Ovary (tissue), 7 donors: ENCODE measurements at regions not wholly inside any gene's neighbourhood (a gene's known extent, or its start where the extent isn't known, plus 50 kb on each side); places are given as distances from the start of the nearest gene placed in this dataset.
"Not testable (repeated sequence)": the region's sequence is repeated elsewhere in the genome, so short reads cannot be mapped to it uniquely, and the experiment has no call there.

ENCODE experiments used
- DNase-seq, 5 donors: peaks; one replicate each; pipeline ENCODE4 v3.0.0-alpha.2; 2019 to 2020
- H3K27ac ChIP-seq, 2 donors: fragments of 200-600 bp; one replicate each; pipeline versions ENCODE4 v1.5.1 to v1.8.0; 2019 to 2022
- H3K27me3 ChIP-seq: fragments of 200-600 bp; one replicate; pipeline ENCODE4 v1.8.0; 2022
- H3K36me3 ChIP-seq: fragments of 200-600 bp; sonication (generic); one replicate; pipeline ENCODE4 v1.5.1; 2019
- H3K4me1 ChIP-seq: one replicate; pipeline ENCODE4 v1.8.1; 2013; ENCODE audit warnings: mild to moderate bottlenecking, moderate library complexity; ENCODE audit not compliant: insufficient read depth
- H3K4me3 ChIP-seq: fragments of 200-600 bp; sonication (generic); one replicate; pipeline ENCODE4 v1.5.1; 2017
- H3K9me3 ChIP-seq, 2 donors: fragments of 200-600 bp in 1 of 2; sonication (generic) in 1 of 2; one replicate each; pipeline versions ENCODE4 v1.5.1 to v1.8.1; 2013 to 2019; ENCODE audit warnings: mild to moderate bottlenecking in 1 of 2, moderate library complexity in 1 of 2
- CTCF ChIP-seq, 3 donors: fragments of 450-650 bp in 2 of 3; fragments of 200-600 bp in 1 of 3; IDR thresholded peaks; one replicate each; pipeline versions ENCODE4 v1.5.1 to v1.8.0; 2016 to 2022; ENCODE audit warnings: antibody characterized with exemption in 3 of 3, mild to moderate bottlenecking in 1 of 3
- EP300 ChIP-seq: sonication (generic); formaldehyde crosslinking; IDR thresholded peaks from one replicate; pipeline ENCODE4 v1.6.1; 2017; ENCODE audit warnings: antibody characterized with exemption
- POLR2A ChIP-seq: fragments of 450-650 bp; IDR thresholded peaks from one replicate; pipeline ENCODE4 v1.6.1; 2017; ENCODE audit warnings: antibody characterized with exemption, mild to moderate bottlenecking, moderate library complexity
- WGBS, 3 donors: extraction: QIAGEN DNeasy Blood & Tissue Kit in 1 of 3; methylation state at CpG; one replicate each; pipeline versions ENCODE4 v1.1.5 to v1.1.7; 2013 to 2017; 5-methylcytosine and 5-hydroxymethylcytosine counted together
- intact Hi-C, 4 donors: fragments of 100-400 bp; cut with DNase I; formaldehyde crosslinking; loops; one replicate each; pipeline versions ENCODE4 v1.11.0 to v1.15.1; 2022 to 2023
- donor health status: DM: no; HTN: no; CAD: no; lungs with moderate emphysema.
- donor health status: DM: no; HTN: no; CAD: no.
- donor health status: Bipolar disorder and iron deficiency.
- donor health status: DM: no; HTN: no; CAD: no.
- donor health status: DM: yes; HTN: yes; CAD: no.

- no peak for TF ChIP-seq POLR2A
- no peak for TF ChIP-seq EP300
- no peak for TF ChIP-seq CTCF (IDR thresholded peaks at IDR 0.05)
- no peak for DNase-seq
- intact Hi-C loops, result no loop called here
- Histone ChIP-seq H3K9me3 (no peaks in the 10 kb centered on the region), H3K4me3 (no peak overlapping the region), H3K36me3 (no peaks in the 10 kb centered on the region), H3K4me1 (no peaks in the 10 kb centered on the region), H3K27me3 (no peaks in the 10 kb centered on the region), H3K27ac (no peak overlapping the region)
- WGBS, 3 donors, result 45 to 53% (median 48%) methylated on average over 4 of the region's 4 CpGs
These were observed 115.2 kb downstream of the ZNF37A start for GRCh38 chr10:38209332-38209731.

- intact Hi-C loops, H3K4me1 ChIP-seq, H3K27ac ChIP-seq, H3K27me3 ChIP-seq, H3K4me3 ChIP-seq, H3K9me3 ChIP-seq, H3K36me3 ChIP-seq, DNase-seq: not testable (repeated sequence)
These were observed 115.6 kb downstream of the ZNF37A start for GRCh38 chr10:38209748-38210147.

GRCh38 chr10:38212460-38212859, 118.3 kb downstream of the ZNF37A start:
- 67 to 83% (median 74%) methylated on average over 1 of the region's 1 CpG for WGBS, 3 donors
- H3K4me1 ChIP-seq, result no peaks in the 10 kb centered on the region
- no peaks in the 10 kb centered on the region for H3K9me3 ChIP-seq
- no peak for DNase-seq
- no peak for TF ChIP-seq CTCF (IDR thresholded peaks at IDR 0.05)
- intact Hi-C loops, result no loop called here
- H3K27me3 ChIP-seq, result no peaks in the 10 kb centered on the region
- no peak overlapping the region for H3K4me3 ChIP-seq
- H3K27ac ChIP-seq, result no peak overlapping the region
- H3K36me3 ChIP-seq, result no peaks in the 10 kb centered on the region

GRCh38 chr10:38226385-38226784, 132.2 kb downstream of the ZNF37A start:
- no peak overlapping the region for H3K27ac ChIP-seq
- intact Hi-C loops, result no loop called here
- WGBS, 3 donors, result 69 to 76% (median 70%) methylated on average over 2 of the region's 2 CpGs
- no peak for TF ChIP-seq EP300
- no peak for TF ChIP-seq POLR2A
- TF ChIP-seq CTCF (IDR thresholded peaks at IDR 0.05), result no peak
- no peaks in the 10 kb centered on the region for H3K27me3 ChIP-seq
- no peaks in the 10 kb centered on the region for H3K36me3 ChIP-seq
- no peaks in the 10 kb centered on the region for H3K4me1 ChIP-seq
- H3K4me3 ChIP-seq, result no peak overlapping the region
- no peaks in the 10 kb centered on the region for H3K9me3 ChIP-seq
- DNase-seq, result no peak

- TF ChIP-seq POLR2A (no peak), EP300 (no peak), CTCF (IDR thresholded peaks at IDR 0.05) (no peak)
- WGBS, 3 donors, result 86 to 90% (median 89%) methylated on average over 2 of the region's 2 CpGs
These were observed 134.3 kb downstream of the ZNF37A start for GRCh38 chr10:38228394-38228793.

GRCh38 chr10:38238479-38238878, 144.3 kb downstream of the ZNF37A start:
- H3K4me3 ChIP-seq, DNase-seq, H3K27me3 ChIP-seq, H3K4me1 ChIP-seq, H3K36me3 ChIP-seq, H3K27ac ChIP-seq, H3K9me3 ChIP-seq, intact Hi-C loops: not testable (repeated sequence)
- 62 to 80% (median 70%) methylated on average over 2 of the region's 2 CpGs for WGBS, 3 donors

More at GRCh38 chr10:38228394-38228793, 134.3 kb downstream of the ZNF37A start:
- H3K27ac ChIP-seq, result no peak overlapping the region
- intact Hi-C loops, result no loop called here
- H3K36me3 ChIP-seq, result no peaks in the 10 kb centered on the region
- no peaks in the 10 kb centered on the region for H3K9me3 ChIP-seq
- DNase-seq, result no peak
- H3K4me1 ChIP-seq, result no peaks in the 10 kb centered on the region
- H3K27me3 ChIP-seq, result no peaks in the 10 kb centered on the region
- H3K4me3 ChIP-seq, result no peak overlapping the region

- H3K27me3 ChIP-seq, DNase-seq, H3K9me3 ChIP-seq, H3K4me3 ChIP-seq, H3K27ac ChIP-seq, H3K4me1 ChIP-seq, H3K36me3 ChIP-seq, intact Hi-C loops: not testable (repeated sequence)
- 31 to 49% (median 32%) methylated on average over 2 of the region's 2 CpGs for WGBS, 3 donors
These were observed 148.0 kb downstream of the ZNF37A start for GRCh38 chr10:38242061-38242649.

- H3K4me1 ChIP-seq, H3K4me3 ChIP-seq, H3K9me3 ChIP-seq, DNase-seq, H3K27me3 ChIP-seq, H3K27ac ChIP-seq, intact Hi-C loops, H3K36me3 ChIP-seq: not testable (repeated sequence)
- 27 to 43% (median 39%) methylated on average over 1 of the region's 1 CpG for WGBS, 3 donors
These were observed 154.0 kb downstream of the ZNF37A start for GRCh38 chr10:38248113-38248512.
